Effector memory CD4-positive, alpha-beta T cell (primary cell): ENCODE measurements at regions not wholly inside any gene's neighbourhood (a gene's known extent, or its start where the extent isn't known, plus 50 kb on each side); places are given as distances from the start of the nearest gene placed in this dataset.

Experiments used
- DNase-seq, 3 donors: peaks; one replicate each; pipeline ENCODE4 v3.0.0-alpha.2; 2020
- H3K27ac ChIP-seq: 2 replicates; pipeline ENCODE4 v1.7.0; 2013; ENCODE audit warnings: mild to moderate bottlenecking, low read length, moderate library complexity; ENCODE audit not compliant: insufficient read depth, poor library complexity, severe bottlenecking
- H3K27me3 ChIP-seq: replicated peaks from 2 replicates; pipeline ENCODE4 v1.7.0; 2013; ENCODE audit warnings: mild to moderate bottlenecking, low read length; ENCODE audit not compliant: insufficient read depth, control insufficient read depth, poor library complexity, severe bottlenecking
- H3K36me3 ChIP-seq: 2 replicates; pipeline ENCODE4 v1.7.0; 2013; ENCODE audit warnings: mild to moderate bottlenecking, low read length, moderate library complexity; ENCODE audit not compliant: control insufficient read depth, insufficient read depth
- H3K4me1 ChIP-seq: 2 replicates; pipeline ENCODE4 v1.7.0; 2013; ENCODE audit warnings: low read length, mild to moderate bottlenecking; ENCODE audit not compliant: control insufficient read depth, insufficient read depth, poor library complexity, severe bottlenecking
- H3K4me3 ChIP-seq: 2 replicates; pipeline ENCODE4 v1.7.0; 2013; ENCODE audit warnings: low read length, low read depth, mild to moderate bottlenecking; ENCODE audit not compliant: insufficient read depth, poor library complexity, severe bottlenecking
- H3K9me3 ChIP-seq: 2 replicates; pipeline ENCODE4 v1.7.0; 2013; ENCODE audit warnings: mild to moderate bottlenecking, low read length, moderate library complexity; ENCODE audit not compliant: control insufficient read depth

- H3K36me3 ChIP-seq = no peaks in the 10 kb centered on the region
- no peaks in the 10 kb centered on the region for H3K9me3 ChIP-seq
- H3K27me3 ChIP-seq = no peaks in the 10 kb centered on the region
- H3K4me1 ChIP-seq = no peaks in the 10 kb centered on the region
- no peak overlapping the region for H3K4me3 ChIP-seq
- no peak overlapping the region for H3K27ac ChIP-seq
- no peak for DNase-seq
Measured at GRCh38 chr13:80656512-80656904, 315.6 kb upstream of the SPRY2 start.

GRCh38 chr13:80655778-80656511 lies 315.0 kb upstream of the SPRY2 start:
- H3K9me3 ChIP-seq = no peaks in the 10 kb centered on the region
- H3K27me3 ChIP-seq = no peaks in the 10 kb centered on the region
- H3K27ac ChIP-seq = no peak overlapping the region
- no peak for DNase-seq
- H3K4me1 ChIP-seq = no peaks in the 10 kb centered on the region
- H3K36me3 ChIP-seq = no peaks in the 10 kb centered on the region
- H3K4me3 ChIP-seq = no peak overlapping the region

GRCh38 chr13:80654638-80655249 lies 313.8 kb upstream of the SPRY2 start:
- Histone ChIP-seq H3K4me3 (no peak overlapping the region), H3K27me3 (no peaks in the 10 kb centered on the region), H3K4me1 (no peaks in the 10 kb centered on the region), H3K27ac (no peak overlapping the region), H3K36me3 (no peaks in the 10 kb centered on the region), H3K9me3 (no peaks in the 10 kb centered on the region)
- no peak for DNase-seq

DNA sequence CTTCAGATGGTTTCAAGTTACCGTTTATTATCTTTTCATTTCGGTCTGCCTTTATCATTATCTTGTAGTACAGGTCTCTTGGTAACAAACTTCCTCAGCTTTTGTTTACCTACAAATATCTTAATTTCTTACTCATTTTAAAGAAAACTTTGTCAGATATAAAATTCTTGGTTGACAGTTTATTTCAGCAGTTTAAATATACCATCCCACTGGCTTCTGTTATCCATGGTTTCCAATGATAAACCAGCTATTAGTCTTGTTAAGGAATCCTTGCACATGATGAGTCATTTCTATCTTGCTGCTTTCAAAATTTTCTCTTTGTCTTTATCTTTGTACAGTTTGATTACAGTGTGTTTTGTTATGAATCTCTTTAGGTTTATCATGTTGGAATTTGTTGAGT lies 308.3 kb upstream of the SPRY2 start:
- Histone ChIP-seq H3K4me1 (no peaks in the 10 kb centered on the region), H3K36me3 (no peaks in the 10 kb centered on the region), H3K27me3 (no peaks in the 10 kb centered on the region), H3K27ac (no peak overlapping the region), H3K9me3 (no peaks in the 10 kb centered on the region), H3K4me3 (no peak overlapping the region)
- no peak for DNase-seq

DNA sequence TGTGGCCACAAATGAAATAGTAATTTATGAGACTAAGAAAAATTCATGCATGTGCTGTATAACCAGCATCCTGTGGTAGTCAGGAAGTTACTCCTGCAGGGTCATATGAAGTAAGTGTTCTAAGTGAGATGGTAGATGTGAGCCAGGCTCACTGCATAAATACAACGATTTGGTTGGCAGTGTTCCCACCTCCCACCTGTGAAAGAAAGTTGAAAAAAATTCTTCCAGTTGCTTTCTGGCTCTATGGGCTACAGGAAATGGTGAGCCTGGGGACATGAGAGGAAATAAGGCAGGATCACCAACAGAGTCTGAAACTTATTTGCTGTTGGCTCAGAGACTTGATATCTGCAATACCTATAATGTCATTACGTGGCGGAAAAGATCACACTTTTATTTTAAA lies 301.7 kb upstream of the SPRY2 start:
- Histone ChIP-seq H3K9me3 (no peaks in the 10 kb centered on the region), H3K36me3 (no peaks in the 10 kb centered on the region), H3K27me3 (no peaks in the 10 kb centered on the region), H3K4me1 (no peaks in the 10 kb centered on the region), H3K4me3 (no peak overlapping the region), H3K27ac (no peak overlapping the region)
- no peak for DNase-seq

GRCh38 chr13:80633251-80633650 lies 292.3 kb upstream of the SPRY2 start:
- Histone ChIP-seq H3K27ac (no peak overlapping the region), H3K4me3 (no peak overlapping the region), H3K9me3 (no peaks in the 10 kb centered on the region), H3K36me3 (no peaks in the 10 kb centered on the region), H3K4me1 (no peaks in the 10 kb centered on the region), H3K27me3 (no peaks in the 10 kb centered on the region)
- DNase-seq = no peak

DNA sequence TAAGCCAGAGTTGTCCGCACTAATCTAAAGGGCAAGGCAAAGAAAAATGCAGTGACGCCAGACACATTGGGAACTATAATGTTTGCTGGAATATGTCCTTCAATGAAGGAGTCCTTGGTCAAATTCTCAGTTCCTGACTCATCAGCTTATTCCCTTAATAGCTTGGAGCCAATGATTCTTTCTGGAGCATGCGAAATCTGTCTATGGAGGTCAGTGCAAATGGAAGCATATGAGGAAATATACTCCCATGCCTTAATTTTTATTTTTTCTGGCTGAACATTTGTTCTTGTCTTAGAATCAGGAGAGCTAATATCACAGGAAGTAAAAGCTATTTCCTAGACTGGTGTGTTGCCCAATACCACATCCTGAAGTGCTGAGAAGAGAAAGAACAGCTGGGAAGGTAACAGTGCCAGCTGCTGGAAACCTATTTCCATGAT lies 289.8 kb upstream of the SPRY2 start:
- H3K4me3 ChIP-seq = no peak overlapping the region
- no peak overlapping the region for H3K27ac ChIP-seq
- H3K27me3 ChIP-seq = no peaks in the 10 kb centered on the region
- no peaks in the 10 kb centered on the region for H3K4me1 ChIP-seq
- H3K36me3 ChIP-seq = no peaks in the 10 kb centered on the region
- no peaks in the 10 kb centered on the region for H3K9me3 ChIP-seq
- DNase-seq = no peak

GRCh38 chr13:80618781-80619180 lies 277.9 kb upstream of the SPRY2 start:
- no peaks in the 10 kb centered on the region for H3K4me1 ChIP-seq
- no peak overlapping the region for H3K27ac ChIP-seq
- no peaks in the 10 kb centered on the region for H3K9me3 ChIP-seq
- H3K4me3 ChIP-seq = no peak overlapping the region
- H3K27me3 ChIP-seq = no peaks in the 10 kb centered on the region
- DNase-seq = no peak
- no peaks in the 10 kb centered on the region for H3K36me3 ChIP-seq

DNA sequence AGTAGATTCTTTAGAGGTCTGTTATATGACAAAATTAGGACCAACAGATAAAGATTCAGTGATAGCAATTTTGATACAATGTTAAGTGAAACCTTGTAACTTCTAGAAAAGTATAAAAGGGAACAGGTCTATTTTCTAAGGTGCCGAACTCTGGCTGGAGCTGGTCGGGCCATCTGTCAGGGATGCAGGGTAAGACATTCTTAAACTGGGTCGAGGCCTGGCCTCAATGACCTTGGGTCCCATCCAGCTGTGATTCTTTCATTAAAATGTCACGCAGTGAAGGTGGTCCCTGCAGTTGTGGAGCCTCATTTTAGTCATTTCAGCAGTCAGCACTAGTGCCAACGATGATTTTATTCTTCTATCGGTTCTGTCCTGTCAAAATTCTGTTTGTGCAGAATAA lies 271.9 kb upstream of the SPRY2 start:
- H3K27me3 ChIP-seq = no peaks in the 10 kb centered on the region
- no peak for DNase-seq
- H3K36me3 ChIP-seq = no peaks in the 10 kb centered on the region
- no peak overlapping the region for H3K4me3 ChIP-seq
- no peak overlapping the region for H3K27ac ChIP-seq
- H3K9me3 ChIP-seq = no peaks in the 10 kb centered on the region
- H3K4me1 ChIP-seq = no peaks in the 10 kb centered on the region

DNA sequence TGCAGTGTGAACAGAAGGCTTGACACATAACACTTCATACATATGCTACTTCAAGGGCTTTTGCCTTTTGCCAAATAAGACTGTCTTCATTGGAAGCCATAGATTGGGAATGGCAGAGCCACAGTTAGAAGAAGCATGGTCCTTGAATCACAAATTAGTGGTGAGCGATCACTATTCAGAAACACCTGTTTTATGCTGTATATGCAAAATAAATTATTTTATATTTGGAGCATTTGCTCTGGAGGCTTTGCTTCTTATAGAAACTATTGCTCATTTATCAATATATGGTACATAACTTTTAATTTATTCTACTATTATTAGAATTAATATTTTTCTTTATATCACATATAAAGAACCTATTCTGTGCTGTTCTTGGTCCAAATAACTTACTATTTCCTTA lies 270.4 kb upstream of the SPRY2 start:
- no peaks in the 10 kb centered on the region for H3K27me3 ChIP-seq
- no peak for DNase-seq
- no peak overlapping the region for H3K4me3 ChIP-seq
- no peaks in the 10 kb centered on the region for H3K36me3 ChIP-seq
- no peak overlapping the region for H3K27ac ChIP-seq
- H3K4me1 ChIP-seq = no peaks in the 10 kb centered on the region
- H3K9me3 ChIP-seq = no peaks in the 10 kb centered on the region
